ENCODE measurements at regions not wholly inside any gene's neighbourhood (a gene's known extent, or its start where the extent isn't known, plus 50 kb on each side); places are given as distances from the start of the nearest gene placed in this dataset.

GRCh38 chr13:55566334-55566733, 1574.4 kb upstream of the PRR20A start:
- TF ChIP-seq ZNF2 (tag by site-specific recombination; IDR thresholded peaks at IDR 0.05) (no peak), ZNF24 (tag by site-specific recombination; IDR thresholded peaks at IDR 0.05) (no peak), ZBTB11 (tag by site-specific recombination; conservative IDR thresholded peaks at IDR 0.05; ENCODE audit: low read depth) (no peak), CTCF (tag by site-specific recombination; IDR thresholded peaks at IDR 0.05) (no peak), ZNF785 (tag by site-specific recombination; IDR thresholded peaks at IDR 0.05) (no peak), SALL2 (tag by site-specific recombination; IDR thresholded peaks at IDR 0.05; ENCODE audit: borderline replicate concordance) (no peak), ZNF354C (tag by site-specific recombination; IDR thresholded peaks at IDR 0.05; ENCODE audit: borderline replicate concordance, low read depth) (no peak), KLF7 (tag by site-specific recombination; IDR thresholded peaks at IDR 0.05; ENCODE audit: borderline replicate concordance) (no peak), KLF9 (tag by site-specific recombination; IDR thresholded peaks at IDR 0.05; ENCODE audit: low read depth) (no peak), ZNF843 (tag by site-specific recombination; IDR thresholded peaks at IDR 0.05) (no peak), ZNF148 (tag by site-specific recombination; IDR thresholded peaks at IDR 0.05; ENCODE audit: borderline replicate concordance) (no peak), YY1 (tag by site-specific recombination; IDR thresholded peaks at IDR 0.05) (no peak), TCF7L2 (IDR thresholded peaks at IDR 0.05; ENCODE audit: borderline replicate concordance, low read depth, low read length) (no peak)
